ENCODE measurements at regions not wholly inside any gene's neighbourhood (a gene's known extent, or its start where the extent isn't known, plus 50 kb on each side); places are given as distances from the start of the nearest gene placed in this dataset.

- no peak for TF ChIP-seq CTCF (IDR thresholded peaks at IDR 0.05)
- TF ChIP-seq POLR2A (IDR thresholded peaks at IDR 0.05) = no peak
Measured at GRCh38 chr7:152568972-152569371, 107.0 kb downstream of the XRCC2 start.

Measured in right lobe of liver (tissue), 4 donors.